ENCODE measurements at regions not wholly inside any gene's neighbourhood (a gene's known extent, or its start where the extent isn't known, plus 50 kb on each side); places are given as distances from the start of the nearest gene placed in this dataset.

DNA sequence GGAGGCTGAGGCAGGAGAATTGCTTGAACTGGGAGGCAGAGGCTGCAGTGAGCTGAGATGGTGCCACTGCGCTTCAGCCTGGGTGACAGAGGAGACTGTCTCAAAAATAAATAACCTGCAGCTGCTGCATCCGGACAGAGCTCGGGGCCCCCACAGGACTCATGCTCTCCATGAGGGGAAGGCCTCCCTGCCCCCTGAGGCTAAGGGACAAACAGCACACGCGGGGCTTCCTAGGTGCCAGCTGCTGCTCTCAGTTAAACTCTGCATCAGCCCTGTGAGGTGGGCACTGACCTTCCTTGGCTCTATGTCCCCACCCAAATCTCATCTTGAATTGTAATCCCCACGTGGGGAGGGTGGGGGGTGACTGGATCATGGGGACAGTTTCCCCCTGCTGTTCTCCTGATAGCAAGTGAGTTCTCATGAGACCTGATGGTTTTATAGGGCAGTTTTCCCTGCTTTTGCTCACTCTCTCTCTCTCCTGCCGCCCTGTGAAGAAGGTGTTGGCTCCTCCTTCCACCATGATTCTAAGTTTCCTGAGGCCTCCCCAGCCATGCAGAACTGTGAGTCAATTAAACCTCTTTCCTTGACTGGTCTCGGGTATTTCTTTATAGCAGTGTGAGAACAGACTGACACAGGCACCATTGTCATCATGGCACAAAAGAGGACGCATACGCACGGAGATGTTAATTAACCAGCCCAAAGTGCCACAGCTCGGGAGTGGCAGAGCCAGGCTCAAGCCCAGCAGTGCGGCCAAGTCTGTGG lies 49.9 kb upstream of the TAF1B start:
- H3K27ac Mint-ChIP-seq = no peak overlapping the region
- H3K27me3 Mint-ChIP-seq (ENCODE audit: low read depth in 2 of 2) = no peaks in the 10 kb centered on the region
- Histone ChIP-seq H3K4me1 (ENCODE audit: control insufficient read depth, insufficient read depth, low read length) (peaks cover 29% of the 10 kb centered on the region), H3K36me3 (ENCODE audit: control insufficient read depth, insufficient read depth, low read length) (no peaks in the 10 kb centered on the region), H3K27me3 (ENCODE audit: control insufficient read depth, insufficient read depth, low read length) (no peaks in the 10 kb centered on the region), H3K9me3 (ENCODE audit: control insufficient read depth, insufficient read depth, low read length) (peaks cover 2% of the 10 kb centered on the region), H3K27ac (ENCODE audit: low read length) (no peak overlapping the region), H3K4me3 (ENCODE audit: low read length) (no peak overlapping the region)
- TF ChIP-seq, protein P1, sequence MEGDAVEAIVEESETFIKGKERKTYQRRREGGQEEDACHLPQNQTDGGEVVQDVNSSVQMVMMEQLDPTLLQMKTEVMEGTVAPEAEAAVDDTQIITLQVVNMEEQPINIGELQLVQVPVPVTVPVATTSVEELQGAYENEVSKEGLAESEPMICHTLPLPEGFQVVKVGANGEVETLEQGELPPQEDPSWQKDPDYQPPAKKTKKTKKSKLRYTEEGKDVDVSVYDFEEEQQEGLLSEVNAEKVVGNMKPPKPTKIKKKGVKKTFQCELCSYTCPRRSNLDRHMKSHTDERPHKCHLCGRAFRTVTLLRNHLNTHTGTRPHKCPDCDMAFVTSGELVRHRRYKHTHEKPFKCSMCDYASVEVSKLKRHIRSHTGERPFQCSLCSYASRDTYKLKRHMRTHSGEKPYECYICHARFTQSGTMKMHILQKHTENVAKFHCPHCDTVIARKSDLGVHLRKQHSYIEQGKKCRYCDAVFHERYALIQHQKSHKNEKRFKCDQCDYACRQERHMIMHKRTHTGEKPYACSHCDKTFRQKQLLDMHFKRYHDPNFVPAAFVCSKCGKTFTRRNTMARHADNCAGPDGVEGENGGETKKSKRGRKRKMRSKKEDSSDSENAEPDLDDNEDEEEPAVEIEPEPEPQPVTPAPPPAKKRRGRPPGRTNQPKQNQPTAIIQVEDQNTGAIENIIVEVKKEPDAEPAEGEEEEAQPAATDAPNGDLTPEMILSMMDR (IDR thresholded peaks at IDR 0.05) = no peak
- H3K4me3 Mint-ChIP-seq = no peak overlapping the region
- no peaks in the 10 kb centered on the region for H3K9me3 Mint-ChIP-seq
- 79% methylated on average over 12 of the region's 13 CpGs for WGBS (ENCODE audit: insufficient coverage)
- no peak for ATAC-seq
- intact Hi-C loops (cut with micrococcal nuclease) = no loop called here
- H3K4me1 Mint-ChIP-seq = peaks cover 14 to 20% of the 10 kb centered on the region in 2 donors
- no peak for DNase-seq
- no peaks in the 10 kb centered on the region for H3K36me3 Mint-ChIP-seq
